ENCODE measurements at regions not wholly inside any gene's neighbourhood (a gene's known extent, or its start where the extent isn't known, plus 50 kb on each side); places are given as distances from the start of the nearest gene placed in this dataset.
A peak's percentile ranks its signal among the peaks of the same experiment; 100 is the strongest.

GRCh38 chr5:54769746-54770145, 215.6 kb downstream of the ESM1 start:
- no peak for DNase-seq (ENCODE audit: low read depth)

- no peak for DNase-seq (ENCODE audit: low read depth)
These were observed 216.3 kb downstream of the ESM1 start for GRCh38 chr5:54769072-54769471.

DNA sequence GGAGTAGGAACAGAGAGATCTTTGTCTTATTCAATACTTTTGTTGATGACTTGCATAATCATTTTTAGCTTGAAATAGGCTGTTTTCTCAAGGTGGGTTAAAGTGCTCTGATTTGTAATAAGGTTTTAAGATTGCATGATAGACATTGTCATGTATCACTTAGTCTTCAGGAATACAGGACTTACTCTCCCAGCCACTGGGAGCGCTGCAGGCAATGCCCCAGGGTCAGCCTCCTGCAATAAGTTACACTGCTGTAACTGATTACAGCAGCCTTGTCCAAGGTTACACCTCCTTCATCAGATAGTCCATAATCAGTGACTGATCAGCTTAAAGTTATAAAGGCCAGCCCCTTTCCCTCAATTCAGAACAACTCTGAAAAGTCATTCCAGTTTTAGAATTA, 218.6 kb downstream of the ESM1 start:
- no peak for DNase-seq (ENCODE audit: low read depth)

- DNase-seq (ENCODE audit: low read depth): no peak
These were observed 220.0 kb downstream of the ESM1 start for GRCh38 chr5:54765165-54766028.

DNA sequence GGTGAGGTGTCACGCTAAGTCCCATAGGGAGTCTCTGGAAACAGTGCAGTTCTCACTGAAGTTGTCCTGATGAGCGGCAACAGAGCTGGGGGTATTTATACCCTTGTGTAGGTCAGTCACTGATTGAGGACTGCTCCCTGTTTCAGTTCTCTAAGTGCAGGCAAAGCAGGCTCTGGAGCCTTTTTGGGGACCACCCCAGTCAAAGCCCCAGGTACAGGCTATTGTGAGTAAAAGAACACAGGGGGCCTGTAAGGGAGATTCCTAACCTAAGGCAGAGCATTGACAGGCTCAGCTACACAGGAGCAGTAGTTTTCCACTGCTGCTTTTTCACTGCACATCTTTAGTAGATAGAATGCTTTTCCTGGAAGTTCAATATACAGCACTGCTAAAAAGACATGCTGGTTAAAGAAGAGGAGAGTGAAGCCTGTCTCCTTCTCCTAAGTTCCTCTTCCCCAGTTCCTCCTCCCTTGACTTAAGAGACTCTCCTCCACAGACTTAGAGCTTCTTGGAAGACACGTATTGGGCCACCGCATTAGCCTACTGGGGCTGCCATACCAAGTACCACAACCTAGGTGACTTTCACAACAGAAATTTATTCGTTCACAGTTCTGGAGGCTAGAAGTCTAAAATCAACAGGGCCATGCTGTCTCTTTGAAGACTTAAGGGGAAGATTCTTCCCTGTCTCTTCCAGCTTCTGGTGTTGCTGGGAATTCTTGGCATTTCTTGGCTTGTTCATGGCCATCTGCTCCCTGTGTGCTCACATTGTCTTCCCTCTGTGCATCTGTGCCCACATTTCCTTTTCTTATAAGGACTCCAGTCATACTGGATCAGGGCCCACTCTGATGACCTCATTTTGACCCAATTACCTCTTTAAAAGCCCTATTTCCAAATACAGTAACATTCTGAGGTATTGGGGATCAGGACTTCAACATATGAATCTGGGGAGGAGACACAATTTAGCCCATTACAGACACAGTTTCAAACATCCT, 221.0 kb downstream of the ESM1 start:
- DNase-seq (ENCODE audit: low read depth): no peak

DNA sequence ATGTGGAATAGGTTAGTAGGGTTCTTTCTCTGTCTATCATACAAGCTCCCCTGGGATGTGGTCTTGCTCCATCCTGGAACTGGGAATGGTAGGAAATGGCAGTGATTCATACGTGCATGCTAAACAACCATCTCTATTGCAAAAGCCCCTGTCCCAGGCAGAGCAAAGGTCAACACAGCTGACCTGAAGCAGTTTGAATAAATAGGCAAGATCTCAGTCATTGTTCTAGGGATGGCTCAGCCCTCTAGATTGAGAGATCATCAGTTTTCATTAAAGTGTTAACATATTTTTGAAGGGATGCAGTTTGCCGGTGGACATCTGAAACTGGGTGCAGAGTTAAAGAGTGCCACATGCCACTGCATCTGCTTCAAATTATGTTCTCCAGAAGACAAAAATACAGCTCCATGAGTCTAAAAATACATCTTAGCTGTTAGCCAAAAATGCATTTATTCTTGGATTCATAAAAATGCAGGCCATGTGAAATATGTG, 224.1 kb downstream of the ESM1 start:
- peak; percentile 98 for DNase-seq (ENCODE audit: low read depth)

DNA sequence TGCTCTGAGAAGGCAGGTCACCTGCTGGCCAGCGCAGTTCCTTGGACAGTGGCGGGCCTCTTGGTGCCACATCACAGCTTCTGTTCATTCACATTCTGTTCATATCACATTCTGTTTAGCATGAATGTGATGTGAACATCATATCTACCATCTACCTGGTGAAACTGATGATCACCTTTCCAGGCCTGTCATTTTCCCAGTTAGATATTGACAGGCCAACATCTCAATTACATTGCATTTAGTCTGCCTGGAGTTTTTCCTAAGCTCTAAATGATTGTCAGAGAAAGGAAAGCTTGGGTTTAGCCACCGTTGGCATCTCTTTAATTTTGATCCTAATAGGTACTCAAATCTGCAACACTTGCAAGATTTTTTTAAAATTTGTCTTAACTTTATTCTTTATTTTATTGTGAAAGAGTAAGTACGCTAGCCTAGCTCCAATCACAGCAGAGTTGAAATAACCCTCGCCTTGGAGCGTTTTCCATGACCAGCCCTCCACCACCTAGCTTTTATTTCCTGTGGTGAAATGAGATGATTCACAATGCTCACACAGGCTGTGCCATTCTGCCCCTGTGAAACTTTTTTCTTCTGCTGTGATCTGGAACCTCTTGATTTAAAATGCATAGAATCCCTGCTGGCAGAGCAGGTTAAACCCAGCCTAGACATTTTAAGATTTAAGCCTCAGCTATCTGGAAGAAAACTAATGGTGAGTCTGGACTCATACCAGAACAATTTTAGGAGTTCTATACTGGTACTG, 225.0 kb downstream of the ESM1 start:
- DNase-seq (ENCODE audit: low read depth): peak; percentile 52

- no peak for DNase-seq (ENCODE audit: low read depth)
These were observed 227.4 kb downstream of the ESM1 start for GRCh38 chr5:54758038-54758437.

- no peak for DNase-seq (ENCODE audit: low read depth)
These were observed 227.9 kb downstream of the ESM1 start for GRCh38 chr5:54757541-54757940.

DNA sequence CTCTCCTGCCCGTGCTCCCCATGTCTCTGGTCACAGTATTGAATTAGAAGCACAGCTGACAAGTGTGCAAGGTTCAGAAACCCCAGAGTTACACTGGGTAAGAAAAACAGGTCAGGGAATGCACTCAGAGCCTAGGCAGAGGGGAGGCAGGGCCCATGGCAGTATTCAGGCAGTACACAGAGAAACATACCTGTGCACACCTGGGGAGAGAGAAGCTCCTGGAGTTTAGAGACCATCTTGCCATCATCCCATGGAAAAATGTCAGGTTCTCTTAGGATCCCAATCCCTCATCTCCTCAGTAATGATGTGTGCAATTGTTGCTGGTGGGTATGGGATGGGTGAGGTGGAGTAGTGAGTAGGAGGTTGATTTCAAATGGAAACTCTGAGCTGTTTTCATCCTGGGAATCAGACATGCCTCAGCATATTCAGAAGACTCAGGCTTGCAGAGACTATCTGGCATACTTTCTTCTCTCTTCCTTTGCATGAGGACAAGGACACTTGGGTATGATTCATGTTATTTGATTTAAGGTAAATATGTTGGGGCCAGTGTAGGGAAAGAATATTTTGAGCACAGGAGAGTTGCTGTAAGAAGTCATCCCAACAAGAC, 228.5 kb downstream of the ESM1 start:
- DNase-seq (ENCODE audit: low read depth): no peak

DNA sequence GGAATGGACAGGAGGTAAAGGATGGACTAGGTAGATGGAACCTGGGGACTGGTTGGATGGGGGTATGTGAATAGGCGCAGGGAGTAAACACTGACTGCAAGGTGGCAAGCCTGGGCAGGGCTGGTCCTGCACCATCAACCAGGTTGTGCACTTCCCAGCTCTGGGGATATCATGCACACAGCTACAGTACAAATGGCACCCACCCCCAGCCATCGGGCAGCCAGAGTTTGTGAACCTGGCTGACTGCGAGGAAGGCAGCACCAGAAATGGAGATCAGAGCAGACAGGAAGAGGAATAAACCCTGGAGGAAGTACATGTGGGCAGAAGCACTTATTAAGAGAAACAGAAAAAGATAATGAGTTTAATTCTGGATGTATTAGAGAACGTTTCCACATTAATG, 229.1 kb downstream of the ESM1 start:
- no peak for DNase-seq (ENCODE audit: low read depth)

DNA sequence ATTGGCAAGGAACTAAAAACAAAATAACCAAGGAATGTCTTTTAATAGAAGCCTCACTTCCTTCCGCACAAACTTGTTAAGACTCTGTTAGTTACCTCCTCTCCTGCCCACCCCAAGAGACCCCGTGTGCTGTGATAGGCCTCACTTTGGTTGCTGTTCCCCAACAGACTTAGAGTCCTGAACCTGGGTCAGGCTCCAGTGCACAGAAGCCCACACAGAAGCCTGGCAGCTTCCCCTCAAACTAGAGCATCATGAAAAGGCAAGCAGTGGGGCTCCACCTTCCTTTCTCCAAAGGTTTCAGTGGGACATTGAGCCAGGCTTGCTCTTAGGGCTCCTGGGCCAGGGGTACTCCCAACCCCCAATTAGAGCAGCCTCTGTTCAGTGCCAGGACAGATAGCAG, 230.5 kb downstream of the ESM1 start:
- DNase-seq (ENCODE audit: low read depth): no peak

GRCh38 chr5:54754420-54754819, 231.0 kb downstream of the ESM1 start:
- DNase-seq (ENCODE audit: low read depth): no peak

DNA sequence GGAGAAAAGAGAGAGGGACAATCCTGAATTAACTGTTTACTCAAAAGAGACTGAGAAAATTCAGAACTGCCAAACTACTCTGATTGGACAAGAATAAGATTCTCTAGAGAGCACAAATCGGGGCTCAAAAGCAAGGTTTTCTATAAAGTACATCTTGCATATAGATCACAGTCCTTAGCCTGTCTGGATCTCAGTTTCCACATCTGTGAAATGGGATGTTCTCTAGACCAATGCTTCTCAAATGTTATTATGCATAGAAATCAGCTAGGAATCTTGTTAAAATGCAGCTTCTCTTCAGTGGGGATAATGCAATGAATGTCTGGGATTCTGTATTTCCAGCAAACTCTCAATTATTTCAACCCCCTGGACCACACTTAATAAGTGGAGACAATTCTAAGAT, 231.6 kb downstream of the ESM1 start:
- DNase-seq (ENCODE audit: low read depth): no peak

GRCh38 chr5:54753034-54753433, 232.4 kb downstream of the ESM1 start:
- DNase-seq (ENCODE audit: low read depth): peak; percentile 53

GRCh38 chr5:54748527-54748926, 231.0 kb downstream of the SNX18 start:
- DNase-seq (ENCODE audit: low read depth): no peak

DNA sequence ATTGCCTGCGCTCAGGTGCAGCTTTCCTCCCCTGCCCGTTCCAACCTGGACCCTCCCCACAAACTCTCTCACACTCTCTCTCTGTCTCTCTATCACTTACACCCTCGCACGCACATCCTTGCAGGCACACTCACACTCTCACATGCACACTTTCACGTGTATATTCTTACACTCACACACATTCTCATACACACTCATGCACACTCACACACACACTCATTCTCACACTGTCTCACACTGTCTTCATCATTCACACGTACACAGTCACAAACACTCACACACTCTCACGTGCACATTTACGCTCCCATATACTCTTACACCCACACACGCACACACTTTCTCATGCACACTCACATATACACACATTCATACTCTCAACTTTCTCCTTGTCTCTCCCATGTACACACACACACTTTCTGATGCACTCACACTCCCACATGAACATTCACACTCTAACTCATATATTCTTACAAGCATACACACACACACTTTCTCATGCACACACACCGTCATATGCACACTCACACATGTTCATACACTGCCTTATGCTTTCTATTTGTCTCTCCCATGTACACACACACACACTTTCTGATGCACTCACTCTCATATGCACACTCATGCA, 229.3 kb downstream of the SNX18 start:
- DNase-seq (ENCODE audit: low read depth): no peak

- no peak for DNase-seq (ENCODE audit: low read depth)
These were observed 228.8 kb downstream of the SNX18 start for GRCh38 chr5:54746346-54746745.

DNA sequence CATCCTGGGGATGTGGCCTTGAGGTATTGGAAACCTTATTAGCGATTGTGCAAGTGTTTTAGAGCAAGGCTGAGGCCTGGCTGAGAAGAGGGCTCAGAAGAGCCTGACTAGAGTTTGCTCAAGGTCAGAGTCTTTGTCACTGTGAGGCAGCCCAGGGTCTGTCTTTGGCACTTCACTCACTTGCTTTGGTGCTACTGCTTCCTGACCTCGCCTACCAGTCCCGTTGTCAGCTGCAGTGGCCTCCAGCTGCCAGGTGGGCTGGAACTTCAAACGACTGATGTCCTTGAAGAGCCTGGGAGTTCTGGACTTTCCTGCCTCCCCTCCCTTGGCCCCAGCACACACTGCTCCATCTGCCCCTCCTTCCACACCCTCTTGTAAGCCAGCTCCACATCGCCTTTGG, 228.0 kb downstream of the SNX18 start:
- DNase-seq (ENCODE audit: low read depth): no peak

- DNase-seq (ENCODE audit: low read depth): peak; percentile 94
These were observed 226.6 kb downstream of the SNX18 start for GRCh38 chr5:54743997-54744788.

All from GM04504 (cell line).